Spleen (tissue), 11 donors: ENCODE measurements at regions not wholly inside any gene's neighbourhood (a gene's known extent, or its start where the extent isn't known, plus 50 kb on each side); places are given as distances from the start of the nearest gene placed in this dataset.

Experiments used
- DNase-seq: peaks from one replicate; pipeline ENCODE4 v3.0.0-alpha.2; 2020
- H3K27ac ChIP-seq, 8 donors: fragments of 200-600 bp; sonication (generic) in 7 of 8; 1 replicate in 4 of 8; 2 replicates in 4 of 8; pipeline versions ENCODE4 v1.5.0 to v1.8.0; 2016 to 2021; ENCODE audit warnings: inconsistent platforms in 4 of 8, mild to moderate bottlenecking in 4 of 8, moderate library complexity in 1 of 8
- H3K27me3 ChIP-seq, 7 donors: fragments of 200-600 bp; sonication (generic) in 6 of 7; replicated peaks in 1 of 7; 1 replicate in 4 of 7; 2 replicates in 3 of 7; pipeline versions ENCODE4 v1.5.0 to v1.8.0; 2016 to 2021; ENCODE audit warnings: inconsistent platforms in 3 of 7, mild to moderate bottlenecking in 1 of 7
- H3K36me3 ChIP-seq, 6 donors: fragments of 200-600 bp; sonication (generic) in 5 of 6; 1 replicate in 4 of 6; 2 replicates in 2 of 6; pipeline versions ENCODE4 v1.5.0 to v1.8.0; 2016 to 2021; ENCODE audit warnings: inconsistent platforms in 2 of 6
- H3K4me1 ChIP-seq, 6 donors: fragments of 200-600 bp; sonication (generic) in 5 of 6; 1 replicate in 3 of 6; 2 replicates in 3 of 6; pipeline versions ENCODE4 v1.5.0 to v1.8.0; 2016 to 2021; ENCODE audit warnings: inconsistent platforms in 3 of 6
- H3K4me3 ChIP-seq, 8 donors: fragments of 200-600 bp; sonication (generic) in 7 of 8; 1 replicate in 4 of 8; 2 replicates in 4 of 8; pipeline versions ENCODE4 v1.5.0 to v1.8.0; 2016 to 2021; ENCODE audit warnings: inconsistent platforms in 4 of 8, mild to moderate bottlenecking in 4 of 8, moderate library complexity in 2 of 8
- H3K9me3 ChIP-seq, 8 donors: fragments of 200-600 bp; sonication (generic) in 7 of 8; 1 replicate in 4 of 8; 2 replicates in 4 of 8; pipeline versions ENCODE4 v1.5.0 to v1.8.0; 2016 to 2021; ENCODE audit warnings: inconsistent platforms in 4 of 8
- CTCF ChIP-seq, 11 experiments: fragments of 200-600 bp in 7 of 11; fragments of 450-650 bp in 4 of 11; sonication (generic) in 4 of 11; IDR thresholded peaks in 8 of 11; conservative IDR thresholded peaks in 3 of 11; 1 replicate in 7 of 11; 2 replicates in 4 of 11; pipeline versions ENCODE4 v1.4.0 to v1.8.0; 2016 to 2021; ENCODE audit warnings: antibody characterized with exemption in 11 of 11, inconsistent platforms in 4 of 11, mild to moderate bottlenecking in 1 of 11
- POLR2A ChIP-seq, 3 donors: fragments of 450-650 bp; IDR thresholded peaks; one replicate each; pipeline ENCODE4 v1.5.1; 2017; ENCODE audit warnings: antibody characterized with exemption in 3 of 3, mild to moderate bottlenecking in 1 of 3
- POLR2AphosphoS5 ChIP-seq, 3 donors: sonication (generic); formaldehyde crosslinking; IDR thresholded peaks; one replicate each; pipeline ENCODE4 v1.5.1; 2017; ENCODE audit warnings: antibody characterized with exemption in 3 of 3
- WGBS, 5 donors: extraction: QIAGEN DNeasy Blood & Tissue Kit in 3 of 5; methylation state at CpG; one replicate each; pipeline versions ENCODE4 v1.1.5 to v1.1.7; 2013 to 2018; 5-methylcytosine and 5-hydroxymethylcytosine counted together
- intact Hi-C: fragments of 100-400 bp; cut with DNase I; formaldehyde crosslinking; loops from one replicate; pipeline ENCODE4 v1.15.0; 2023; ENCODE audit warnings: low total_unique reads
- donor health status: healthy with polysubstance abuse.
- donor health status: DM: no; HTN: no; CAD: no; lungs with moderate emphysema.
- donor health status: DM: no; HTN: no; CAD: no.
- donor health status: Bipolar disorder and iron deficiency.
- donor health status: healthy.
- donor health status: DM: no; HTN: no; CAD: no.
- donor health status: DM: yes; HTN: yes; CAD: no.

- peaks cover 0 to 6% (median 0%) of the 10 kb centered on the region in 6 donors for H3K4me1 ChIP-seq
- no peaks in the 10 kb centered on the region for H3K36me3 ChIP-seq
- H3K27me3 ChIP-seq: no peaks in the 10 kb centered on the region
- intact Hi-C loops: no loop called here
- 88 to 97% (median 91%) methylated on average over 3 of the region's 3 CpGs for WGBS, 5 donors
- DNase-seq: no peak
- no peak overlapping the region for H3K4me3 ChIP-seq
- TF ChIP-seq POLR2AphosphoS5 (IDR thresholded peaks at IDR 0.05) (no peak), CTCF (IDR thresholded peaks at IDR 0.05 in 8 of 11, conservative IDR thresholded peaks at IDR 0.05 in 3 of 11) (no peak), POLR2A (IDR thresholded peaks at IDR 0.05) (no peak)
- peak overlapping the region in 1 of 8 donors; percentile 5 for H3K27ac ChIP-seq
- H3K9me3 ChIP-seq: no peaks in the 10 kb centered on the region
Measured at GRCh38 chr6:47160702-47161101, 118.6 kb upstream of the ADGRF1 start.

GRCh38 chr6:47159763-47160162 lies 117.6 kb upstream of the ADGRF1 start:
- intact Hi-C loops: no loop called here
- TF ChIP-seq POLR2AphosphoS5 (IDR thresholded peaks at IDR 0.05): no peak
- no peak for TF ChIP-seq POLR2A (IDR thresholded peaks at IDR 0.05)
- no peak for TF ChIP-seq CTCF (IDR thresholded peaks at IDR 0.05 in 8 of 11, conservative IDR thresholded peaks at IDR 0.05 in 3 of 11)

GRCh38 chr6:47157653-47158219 lies 115.6 kb upstream of the ADGRF1 start:
- Histone ChIP-seq H3K27ac (no peak overlapping the region), H3K27me3 (no peaks in the 10 kb centered on the region), H3K36me3 (no peaks in the 10 kb centered on the region), H3K4me1 (peaks cover 0 to 6% (median 6%) of the 10 kb centered on the region in 6 donors), H3K9me3 (no peaks in the 10 kb centered on the region), H3K4me3 (no peak overlapping the region)
- TF ChIP-seq POLR2A (IDR thresholded peaks at IDR 0.05) (no peak), CTCF (IDR thresholded peaks at IDR 0.05 in 8 of 11, conservative IDR thresholded peaks at IDR 0.05 in 3 of 11) (no peak), POLR2AphosphoS5 (IDR thresholded peaks at IDR 0.05) (no peak)
- DNase-seq: no peak
- 42 to 49% (median 46%) methylated on average over 2 of the region's 2 CpGs for WGBS, 5 donors
- intact Hi-C loops: no loop called here

More at GRCh38 chr6:47159763-47160162, 117.6 kb upstream of the ADGRF1 start:
- H3K9me3 ChIP-seq: no peaks in the 10 kb centered on the region
- no peak overlapping the region for H3K4me3 ChIP-seq
- H3K27me3 ChIP-seq: no peaks in the 10 kb centered on the region
- H3K36me3 ChIP-seq: no peaks in the 10 kb centered on the region
- DNase-seq: no peak
- no peak overlapping the region for H3K27ac ChIP-seq
- 72 to 90% (median 77%) methylated on average over 5 of the region's 5 CpGs for WGBS, 5 donors
- peaks cover 0 to 6% (median 0%) of the 10 kb centered on the region in 6 donors for H3K4me1 ChIP-seq

- no peak for DNase-seq
- Histone ChIP-seq H3K4me3 (no peak overlapping the region), H3K27ac (no peak overlapping the region), H3K27me3 (no peaks in the 10 kb centered on the region), H3K9me3 (no peaks in the 10 kb centered on the region), H3K36me3 (no peaks in the 10 kb centered on the region), H3K4me1 (peaks cover 0 to 9% (median 3%) of the 10 kb centered on the region in 6 donors)
- TF ChIP-seq POLR2AphosphoS5 (IDR thresholded peaks at IDR 0.05) (no peak), POLR2A (IDR thresholded peaks at IDR 0.05) (no peak), CTCF (IDR thresholded peaks at IDR 0.05 in 8 of 11, conservative IDR thresholded peaks at IDR 0.05 in 3 of 11) (no peak)
- WGBS, 5 donors: 67 to 100% (median 81%) methylated on average over 1 of the region's 1 CpG
- intact Hi-C loops: no loop called here
Measured at GRCh38 chr6:47157063-47157462, 114.9 kb upstream of the ADGRF1 start.
